Stimulated activated CD4-positive, alpha-beta T cell treated with anti-CD3 and anti-CD28 coated beads, Interleukin-4, amount 100 ng/mL, for 4 hours (primary cell): ENCODE measurements at regions not wholly inside any gene's neighbourhood (a gene's known extent, or its start where the extent isn't known, plus 50 kb on each side); places are given as distances from the start of the nearest gene placed in this dataset.

Source experiments
- DNase-seq, 2 experiments: peaks; one replicate each; pipeline ENCODE4 v3.0.0-alpha.2; 2020

DNA sequence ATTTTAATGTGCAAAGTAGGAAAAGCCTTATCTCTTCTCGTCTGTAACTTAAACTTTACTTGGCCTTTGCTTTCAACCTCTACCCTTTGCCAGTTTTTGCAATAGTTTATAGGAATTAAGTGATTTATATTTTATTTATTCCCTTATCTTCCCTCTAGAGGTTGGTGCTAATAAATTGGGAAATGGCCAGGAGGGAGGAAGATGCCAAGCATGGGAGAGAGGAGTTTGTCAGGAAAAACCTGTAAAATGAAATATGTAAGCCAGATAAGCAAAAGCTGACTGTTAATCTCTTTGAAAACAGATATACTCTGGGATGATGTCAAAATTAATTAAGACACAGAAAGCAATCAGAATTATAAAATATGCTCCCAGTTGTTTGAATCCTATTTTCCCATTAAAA is 484.5 kb downstream of the NR2F1-AS1 start:
- DNase-seq: no peak

GRCh38 chr5:93092349-93093105 is 488.5 kb downstream of the NR2F1-AS1 start:
- DNase-seq: no peak

- DNase-seq: no peak
These were observed 490.3 kb downstream of the NR2F1-AS1 start for GRCh38 chr5:93090698-93091097.

GRCh38 chr5:93088592-93089389 is 492.2 kb downstream of the NR2F1-AS1 start:
- DNase-seq: no peak

DNA sequence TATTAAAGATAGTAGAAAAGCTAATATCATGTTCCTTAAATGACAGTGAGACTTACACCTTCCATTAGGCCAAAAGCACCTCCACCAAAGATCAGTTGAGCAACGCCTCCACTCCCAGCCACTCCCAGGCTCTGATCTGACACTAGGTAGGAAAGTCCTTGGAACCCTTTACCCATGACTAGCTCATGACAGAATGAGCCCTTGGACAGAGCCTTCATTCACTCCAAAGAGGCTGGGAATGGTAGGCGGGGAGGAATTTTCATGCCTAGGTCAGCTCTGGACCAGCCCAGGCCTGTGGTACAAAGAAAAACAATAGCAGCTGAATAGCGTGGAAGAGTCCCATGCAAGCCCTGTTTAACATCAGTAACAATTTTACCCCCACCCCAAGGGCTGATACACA is 493.7 kb downstream of the NR2F1-AS1 start:
- DNase-seq: no peak

- no peak for DNase-seq
These were observed 498.0 kb downstream of the NR2F1-AS1 start for GRCh38 chr5:93082981-93083380.

GRCh38 chr5:93079046-93079445 is 502.0 kb downstream of the NR2F1-AS1 start:
- DNase-seq: no peak

DNA sequence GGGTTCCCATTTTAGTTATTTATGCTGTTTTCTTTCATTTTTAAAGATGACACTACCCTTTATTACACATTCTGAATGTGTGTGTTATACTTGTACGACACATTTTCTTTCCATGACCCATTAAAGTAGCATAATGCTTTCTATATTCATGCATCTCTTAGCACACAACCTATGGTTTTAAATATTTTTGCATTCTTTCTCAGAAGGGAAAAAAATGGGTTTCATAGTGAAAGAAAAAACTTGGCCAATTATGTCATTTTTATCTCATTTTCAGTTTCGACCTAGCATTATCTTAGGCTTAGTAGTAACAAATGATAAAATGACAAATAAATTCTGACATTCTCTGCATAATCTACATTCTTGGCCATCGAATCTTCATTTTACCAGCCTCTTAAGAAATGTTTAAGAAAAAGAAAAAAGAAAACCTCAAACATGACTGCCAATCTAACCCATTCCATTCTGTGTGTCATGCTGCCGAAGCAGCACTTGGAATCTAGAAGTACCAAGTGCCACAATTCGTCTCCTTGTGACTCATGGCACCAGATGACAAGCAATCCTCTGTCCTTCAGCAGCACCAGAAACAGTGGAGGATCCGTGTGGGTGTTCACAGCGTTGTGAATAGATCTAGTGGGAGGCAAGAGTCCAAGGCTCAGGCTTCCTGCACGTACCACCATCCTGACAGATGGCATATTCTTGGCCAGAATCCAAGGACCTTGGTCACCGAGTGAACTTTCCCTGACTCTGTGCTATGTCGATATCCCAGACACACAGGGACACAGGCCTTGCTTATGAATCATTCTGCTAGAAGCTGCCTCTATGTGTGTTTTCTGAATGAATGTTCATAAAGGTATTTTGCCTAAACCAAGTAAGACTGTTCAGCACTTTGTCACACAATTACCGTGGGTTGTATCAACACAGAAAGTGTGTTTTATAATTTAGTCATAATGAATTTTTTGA is 502.7 kb downstream of the NR2F1-AS1 start:
- DNase-seq: no peak

GRCh38 chr5:93076566-93076965 is 504.5 kb downstream of the NR2F1-AS1 start:
- DNase-seq: no peak

DNA sequence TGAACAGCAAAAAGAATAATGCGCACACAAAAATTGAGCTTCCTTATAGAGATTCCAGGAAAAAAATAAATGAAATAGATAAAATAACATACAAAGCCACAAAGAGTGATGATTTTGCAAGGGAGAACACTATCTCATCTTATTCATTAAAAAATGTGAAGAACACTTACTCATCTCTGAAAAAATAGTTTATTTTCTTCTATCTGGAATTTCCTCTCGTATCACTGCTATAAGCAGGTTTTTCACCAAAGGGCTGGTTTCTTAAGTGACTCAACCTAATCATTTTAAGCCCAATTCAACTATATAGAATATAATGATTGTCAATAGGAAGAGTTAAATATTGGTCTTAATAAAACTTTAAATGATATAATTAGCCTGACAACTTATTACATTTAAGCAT is 504.9 kb downstream of the NR2F1-AS1 start:
- no peak for DNase-seq

GRCh38 chr5:93073547-93073946 is 507.5 kb downstream of the NR2F1-AS1 start:
- no peak for DNase-seq

- DNase-seq: no peak
These were observed 508.1 kb downstream of the NR2F1-AS1 start for GRCh38 chr5:93072831-93073459.

GRCh38 chr5:93071710-93072109 is 509.3 kb downstream of the NR2F1-AS1 start:
- DNase-seq: no peak

GRCh38 chr5:93070938-93071337 is 510.1 kb downstream of the NR2F1-AS1 start:
- no peak for DNase-seq

- no peak for DNase-seq
These were observed 511.7 kb downstream of the NR2F1-AS1 start for GRCh38 chr5:93069276-93069675.

DNA sequence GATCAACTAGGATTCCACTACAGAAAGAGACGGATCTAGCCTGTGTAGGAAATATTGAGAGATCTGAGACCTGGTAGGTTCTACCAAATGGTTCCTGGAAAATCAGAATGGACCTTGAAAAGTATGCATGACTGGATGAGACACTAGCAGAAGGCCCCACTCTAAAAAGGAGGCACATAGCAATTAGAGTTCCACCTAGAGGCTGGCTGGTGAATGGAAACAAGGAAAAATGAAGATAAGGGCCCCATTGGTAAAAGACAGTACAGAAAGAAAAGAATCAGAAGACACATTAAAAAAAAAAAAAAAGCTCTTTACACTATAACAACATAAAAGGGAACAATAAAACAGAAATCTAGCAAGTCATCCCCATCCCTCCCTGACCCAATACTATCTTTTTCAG is 518.5 kb downstream of the NR2F1-AS1 start:
- no peak for DNase-seq

- no peak for DNase-seq
These were observed 522.7 kb downstream of the NR2F1-AS1 start for GRCh38 chr5:93058309-93058708.

GRCh38 chr5:93057311-93057710 is 523.7 kb downstream of the NR2F1-AS1 start:
- no peak for DNase-seq

- DNase-seq: no peak
These were observed 525.0 kb downstream of the NR2F1-AS1 start for GRCh38 chr5:93055971-93056370.

DNA sequence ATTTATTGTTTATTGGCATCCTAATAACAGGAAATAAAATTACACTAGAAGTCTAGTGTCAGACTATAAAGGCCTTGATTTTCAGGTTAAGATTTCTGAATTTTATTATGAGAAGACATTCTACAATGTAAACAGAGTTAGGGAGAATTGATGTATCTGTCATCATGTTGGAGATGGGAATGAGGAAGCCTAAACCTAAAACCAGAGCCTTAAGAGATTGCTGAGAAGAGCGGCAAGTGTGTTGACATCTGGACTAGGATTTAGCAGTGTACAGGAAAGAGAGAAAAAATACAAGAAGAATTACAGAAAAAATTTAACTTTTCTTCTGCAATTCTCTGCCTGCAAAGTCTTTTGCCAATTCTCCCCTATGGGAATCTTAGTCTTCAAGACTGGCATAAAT is 525.5 kb downstream of the NR2F1-AS1 start:
- no peak for DNase-seq

GRCh38 chr5:93054424-93055163 is 526.4 kb downstream of the NR2F1-AS1 start:
- no peak for DNase-seq

DNA sequence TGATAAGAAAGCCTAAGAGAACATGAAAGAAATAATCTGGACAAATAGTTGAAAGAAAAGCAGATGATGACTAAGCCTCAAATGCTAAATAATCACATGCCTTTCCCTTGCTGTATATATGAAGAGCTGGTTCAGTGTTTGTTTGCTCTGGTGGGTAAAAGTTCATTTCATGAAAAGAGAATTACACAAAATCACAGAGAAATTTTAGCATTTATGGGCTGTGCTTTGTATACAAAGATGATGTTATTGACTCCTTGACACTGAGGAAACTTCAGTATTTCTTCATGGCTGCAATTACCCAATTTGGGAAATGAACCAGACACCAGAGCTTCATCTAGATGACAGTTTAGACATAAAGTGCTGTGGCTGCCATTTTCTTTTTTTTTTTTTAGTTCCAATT is 527.2 kb downstream of the NR2F1-AS1 start:
- no peak for DNase-seq
